ENCODE measurements at regions not wholly inside any gene's neighbourhood (a gene's known extent, or its start where the extent isn't known, plus 50 kb on each side); places are given as distances from the start of the nearest gene placed in this dataset.

GRCh38 chr3:124203292-124203691, 211.4 kb upstream of the ROPN1 start:
- TF ChIP-seq CTCF (IDR thresholded peaks at IDR 0.05), result no peak
- Mint-ChIP-seq H3K27me3 (ENCODE audit: low read depth in 3 of 3) (peaks cover 5 to 8% (median 8%) of the 10 kb centered on the region in 3 donors), H3K4me3 (no peak overlapping the region), H3K36me3 (no peaks in the 10 kb centered on the region), H3K27ac (no peak overlapping the region), H3K4me1 (no peaks in the 10 kb centered on the region), H3K9me3 (no peaks in the 10 kb centered on the region)
- no peak overlapping the region for H3K4me2 ChIP-seq (replicated peaks; ENCODE audit: extremely low read depth, low read length, poor library complexity, severe bottlenecking)
- H3K27ac ChIP-seq (ENCODE audit: low read depth in 1 of 2, low read length in 2 of 2), result no peak overlapping the region
- no peak overlapping the region for H2AFZ ChIP-seq (ENCODE audit: insufficient read depth, low read depth, low read length, poor library complexity, severe bottlenecking)
- no peaks in the 10 kb centered on the region for H4K20me1 ChIP-seq (ENCODE audit: insufficient read depth, low read length)
- H3K9me3 ChIP-seq (replicated peaks in 1 of 2; ENCODE audit: control insufficient read depth in 1 of 2, insufficient read depth in 1 of 2, low read length in 2 of 2), result no peaks in the 10 kb centered on the region
- no peaks in the 10 kb centered on the region for H3K4me1 ChIP-seq (ENCODE audit: control insufficient read depth in 1 of 2, insufficient read depth in 2 of 2, low read length in 2 of 2)
- no peak overlapping the region for H3K9ac ChIP-seq (ENCODE audit: insufficient read depth, low read length, poor library complexity, severe bottlenecking)
- H3K4me3 ChIP-seq (replicated peaks in 1 of 3; ENCODE audit: low read depth in 2 of 3, low read length in 3 of 3), result no peak overlapping the region
- no peak for DNase-seq
- no peaks in the 10 kb centered on the region for H3K36me3 ChIP-seq (replicated peaks in 1 of 2; ENCODE audit: control insufficient read depth in 1 of 2, insufficient read depth in 2 of 2, low read length in 2 of 2)
- no CpG with 5 or more reads among the region's 2 CpGs for WGBS (ENCODE audit: insufficient coverage)
- H3K27me3 ChIP-seq (ENCODE audit: control insufficient read depth in 2 of 2, insufficient read depth in 2 of 2, low read length in 2 of 2), result peaks cover 0 to 3% of the 10 kb centered on the region in 2 donors
- no peaks in the 10 kb centered on the region for H3K79me2 ChIP-seq (ENCODE audit: insufficient read depth, low read length)
- intact Hi-C loops (cut with micrococcal nuclease), result no loop called here

GRCh38 chr3:124206225-124207055, 214.5 kb upstream of the ROPN1 start:
- Histone ChIP-seq H3K9ac (ENCODE audit: insufficient read depth, low read length, poor library complexity, severe bottlenecking) (no peak overlapping the region), H3K4me3 (replicated peaks in 1 of 3; ENCODE audit: low read depth in 2 of 3, low read length in 3 of 3) (no peak overlapping the region), H3K27ac (ENCODE audit: low read depth in 1 of 2, low read length in 2 of 2) (no peak overlapping the region), H3K9me3 (replicated peaks in 1 of 2; ENCODE audit: control insufficient read depth in 1 of 2, insufficient read depth in 1 of 2, low read length in 2 of 2) (no peaks in the 10 kb centered on the region), H3K4me1 (ENCODE audit: control insufficient read depth in 1 of 2, insufficient read depth in 2 of 2, low read length in 2 of 2) (no peaks in the 10 kb centered on the region), H3K36me3 (replicated peaks in 1 of 2; ENCODE audit: control insufficient read depth in 1 of 2, insufficient read depth in 2 of 2, low read length in 2 of 2) (no peaks in the 10 kb centered on the region), H3K4me2 (replicated peaks; ENCODE audit: extremely low read depth, low read length, poor library complexity, severe bottlenecking) (no peak overlapping the region), H3K79me2 (ENCODE audit: insufficient read depth, low read length) (no peaks in the 10 kb centered on the region), H2AFZ (ENCODE audit: insufficient read depth, low read depth, low read length, poor library complexity, severe bottlenecking) (no peak overlapping the region), H3K27me3 (ENCODE audit: control insufficient read depth in 2 of 2, insufficient read depth in 2 of 2, low read length in 2 of 2) (peaks cover 0 to 3% of the 10 kb centered on the region in 2 donors), H4K20me1 (ENCODE audit: insufficient read depth, low read length) (no peaks in the 10 kb centered on the region)
- Mint-ChIP-seq H3K4me1 (no peaks in the 10 kb centered on the region), H3K27me3 (ENCODE audit: low read depth in 3 of 3) (peaks cover 4 to 6% (median 5%) of the 10 kb centered on the region in 3 donors), H3K4me3 (no peak overlapping the region), H3K36me3 (no peaks in the 10 kb centered on the region), H3K27ac (peak overlapping the region in 1 of 7 donors; percentile 23), H3K9me3 (no peaks in the 10 kb centered on the region)
- intact Hi-C loops (cut with micrococcal nuclease), result no loop called here
- no peak for TF ChIP-seq CTCF (IDR thresholded peaks at IDR 0.05)
- DNase-seq, result no peak
- WGBS (ENCODE audit: insufficient coverage), result no CpG with 5 or more reads among the region's 5 CpGs

Data from CD14-positive monocyte (primary cell).